Liver (tissue), 8 donors: ENCODE measurements at regions not wholly inside any gene's neighbourhood (a gene's known extent, or its start where the extent isn't known, plus 50 kb on each side); places are given as distances from the start of the nearest gene placed in this dataset.

Source experiments
- DNase-seq: peaks from one replicate; pipeline ENCODE4 v3.0.0-alpha.2; 2017; ENCODE audit warnings: low spot score
- H3K27ac ChIP-seq, 2 donors: one replicate each; pipeline ENCODE4 v1.7.0; 2013; ENCODE audit warnings: inconsistent platforms in 2 of 2, low read length in 2 of 2, control low read depth in 1 of 2, low read depth in 1 of 2, mild to moderate bottlenecking in 1 of 2
- H3K27me3 ChIP-seq, 4 donors: one replicate each; pipeline versions ENCODE4 v1.6.1 to v1.7.0; 2013; ENCODE audit warnings: low read length in 3 of 4, inconsistent platforms in 1 of 4, mild to moderate bottlenecking in 1 of 4, moderate library complexity in 1 of 4; ENCODE audit not compliant: control insufficient read depth in 4 of 4, insufficient read depth in 4 of 4
- H3K36me3 ChIP-seq, 4 donors: one replicate each; pipeline versions ENCODE4 v1.6.1 to v1.7.0; 2013; ENCODE audit warnings: low read length in 3 of 4, mild to moderate bottlenecking in 3 of 4, low read depth in 1 of 4, moderate library complexity in 1 of 4; ENCODE audit not compliant: control insufficient read depth in 4 of 4, insufficient read depth in 3 of 4
- H3K4me1 ChIP-seq, 4 donors: one replicate each; pipeline versions ENCODE4 v1.6.1 to v1.7.0; 2013; ENCODE audit warnings: low read length in 3 of 4, mild to moderate bottlenecking in 3 of 4, moderate library complexity in 1 of 4; ENCODE audit not compliant: control insufficient read depth in 4 of 4, insufficient read depth in 4 of 4
- H3K4me3 ChIP-seq, 3 donors: one replicate each; pipeline versions ENCODE4 v1.6.1 to v1.7.0; 2013; ENCODE audit warnings: low read length in 3 of 3, control low read depth in 1 of 3, low read depth in 1 of 3, mild to moderate bottlenecking in 1 of 3
- H3K9ac ChIP-seq, 2 donors: one replicate each; pipeline ENCODE4 v1.7.0; 2013; ENCODE audit warnings: low read length in 2 of 2, mild to moderate bottlenecking in 2 of 2, moderate library complexity in 2 of 2, control low read depth in 1 of 2, low read depth in 1 of 2
- H3K9me3 ChIP-seq, 4 donors: one replicate each; pipeline versions ENCODE4 v1.6.1 to v1.7.0; 2013; ENCODE audit warnings: low read length in 3 of 4; ENCODE audit not compliant: control insufficient read depth in 4 of 4
- EGR1 ChIP-seq, 2 donors: IDR thresholded peaks; 2 replicates each; pipeline ENCODE4 v1.6.1; 2016 to 2018; ENCODE audit warnings: antibody characterized with exemption in 2 of 2, low read depth in 2 of 2
- FOXA1 ChIP-seq: IDR thresholded peaks from 2 replicates; pipeline ENCODE4 v1.6.1; 2016; ENCODE audit warnings: antibody characterized with exemption
- FOXA2 ChIP-seq: IDR thresholded peaks from 2 replicates; pipeline ENCODE4 v1.6.1; 2016; ENCODE audit warnings: antibody characterized with exemption
- GABPA ChIP-seq, 2 donors: IDR thresholded peaks in 1 of 2; conservative IDR thresholded peaks in 1 of 2; 2 replicates each; pipeline ENCODE4 v1.6.1; 2016; ENCODE audit warnings: antibody characterized with exemption in 2 of 2, mild to moderate bottlenecking in 1 of 2, moderate library complexity in 1 of 2
- HNF4A ChIP-seq, 2 donors: conservative IDR thresholded peaks; 2 replicates each; pipeline ENCODE4 v1.6.1; 2016; ENCODE audit warnings: antibody characterized with exemption in 2 of 2, mild to moderate bottlenecking in 2 of 2
- HNF4G ChIP-seq: IDR thresholded peaks from 2 replicates; pipeline ENCODE4 v1.6.1; 2016; ENCODE audit warnings: antibody characterized with exemption
- JUND ChIP-seq, 2 donors: IDR thresholded peaks; 2 replicates each; pipeline ENCODE4 v1.6.1; 2016; ENCODE audit warnings: antibody characterized with exemption in 2 of 2
- NR2F2 ChIP-seq: IDR thresholded peaks from 2 replicates; pipeline ENCODE4 v1.6.1; 2016; ENCODE audit warnings: antibody characterized with exemption
- RAD21 ChIP-seq, 2 donors: IDR thresholded peaks; 2 replicates each; pipeline ENCODE4 v1.6.1; 2016; ENCODE audit warnings: antibody characterized with exemption in 2 of 2, mild to moderate bottlenecking in 2 of 2
- RXRA ChIP-seq, 2 donors: IDR thresholded peaks; 2 replicates each; pipeline ENCODE4 v1.6.1; 2017 to 2018; ENCODE audit warnings: antibody characterized with exemption in 2 of 2, mild to moderate bottlenecking in 1 of 2
- SP1 ChIP-seq: IDR thresholded peaks from 2 replicates; pipeline ENCODE4 v1.6.1; 2018; ENCODE audit warnings: antibody characterized with exemption, mild to moderate bottlenecking
- TAF1 ChIP-seq: conservative IDR thresholded peaks from 2 replicates; pipeline ENCODE4 v1.6.1; 2016; ENCODE audit warnings: antibody characterized with exemption, mild to moderate bottlenecking
- YY1 ChIP-seq: IDR thresholded peaks from 2 replicates; pipeline ENCODE4 v1.6.1; 2016; ENCODE audit warnings: antibody characterized with exemption, mild to moderate bottlenecking
- WGBS: extraction: QIAGEN DNeasy Blood & Tissue Kit; methylation state at CpG from one replicate; pipeline ENCODE4 v1.1.7; 2013; 5-methylcytosine and 5-hydroxymethylcytosine counted together
- TF ChIP-seq, protein P1 (sequence below): IDR thresholded peaks from 2 replicates; pipeline ENCODE4 v1.6.1; 2016; ENCODE audit warnings: antibody characterized with exemption
- TF ChIP-seq, protein P2 (sequence below): IDR thresholded peaks from 2 replicates; pipeline ENCODE4 v1.6.1; 2016; ENCODE audit warnings: antibody characterized with exemption, mild to moderate bottlenecking
- TF ChIP-seq, protein P3 (sequence below): IDR thresholded peaks from 2 replicates; pipeline ENCODE4 v1.6.1; 2016; ENCODE audit warnings: antibody characterized with exemption
- TF ChIP-seq, protein P4 (sequence below): IDR thresholded peaks from 2 replicates; pipeline ENCODE4 v1.6.1; 2016; ENCODE audit warnings: antibody characterized with exemption
- TF ChIP-seq, protein P5 (sequence below): fragments of 150-350 bp; IDR thresholded peaks from 2 replicates; pipeline ENCODE4 v1.5.1; 2017; ENCODE audit warnings: improper control_type of control experiment, low read depth, low read length; ENCODE audit not compliant: missing input control
- donor health status: healthy.
- donor health status: healthy.
- donor health status: healthy.
- donor health status: healthy.
- donor health status: healthy.

DNA sequence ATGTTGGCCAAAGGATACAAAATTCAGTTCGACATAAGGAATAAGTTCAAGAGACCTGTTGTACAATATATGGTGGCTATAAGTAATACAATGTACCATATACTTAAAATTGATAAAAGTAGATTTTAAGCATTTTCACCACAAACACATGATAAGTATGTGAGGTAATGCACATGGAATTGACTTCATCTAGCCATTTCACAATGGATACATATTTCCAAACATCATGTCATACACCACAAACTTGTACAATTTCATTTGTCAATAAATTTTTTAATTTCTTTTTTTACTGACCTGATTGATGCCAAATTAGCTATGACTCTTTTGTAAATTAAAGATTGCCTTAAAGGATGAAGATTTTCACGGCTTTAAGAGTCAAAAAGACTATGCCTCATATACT lies 103.1 kb upstream of the VCX2 start:
- Histone ChIP-seq H3K27me3 (no peaks in the 10 kb centered on the region), H3K27ac (no peak overlapping the region), H3K9ac (no peak overlapping the region), H3K36me3 (no peaks in the 10 kb centered on the region), H3K9me3 (peaks cover 0 to 9% (median 3%) of the 10 kb centered on the region in 4 donors), H3K4me1 (no peaks in the 10 kb centered on the region), H3K4me3 (no peak overlapping the region)
- no peak for DNase-seq
- WGBS = 85% methylated on average over 2 of the region's 2 CpGs
- TF ChIP-seq RXRA (IDR thresholded peaks at IDR 0.05) (no peak), FOXA2 (no peak)

DNA sequence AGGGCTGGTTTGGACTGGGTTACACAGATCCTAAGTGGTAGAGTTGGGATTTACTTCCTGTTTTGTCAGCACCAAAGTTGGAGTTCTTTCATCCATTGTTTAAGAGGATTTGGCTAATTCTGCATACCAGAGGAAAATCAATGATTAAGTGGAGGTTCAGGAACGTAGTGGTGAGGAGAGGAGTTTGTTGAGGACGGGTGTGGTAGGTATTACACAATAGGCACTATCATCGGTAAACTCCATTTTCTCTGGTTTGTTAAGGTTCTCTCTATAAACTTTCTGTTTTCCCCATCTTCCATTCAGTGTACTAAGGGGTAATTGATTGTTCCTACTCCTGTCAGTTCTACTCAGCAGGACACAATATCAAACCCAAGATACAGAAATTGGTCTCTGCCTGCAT lies 107.5 kb upstream of the VCX2 start:
- H3K27me3 ChIP-seq = no peaks in the 10 kb centered on the region
- H3K36me3 ChIP-seq = no peaks in the 10 kb centered on the region
- no peak overlapping the region for H3K27ac ChIP-seq
- H3K9me3 ChIP-seq = peaks cover 0 to 9% (median 3%) of the 10 kb centered on the region in 4 donors
- no peak for DNase-seq
- 53% methylated on average over 3 of the region's 3 CpGs for WGBS
- H3K9ac ChIP-seq = no peak overlapping the region
- H3K4me1 ChIP-seq = no peaks in the 10 kb centered on the region
- no peak overlapping the region for H3K4me3 ChIP-seq
- TF ChIP-seq TAF1 (no peak), JUND (IDR thresholded peaks at IDR 0.05) (no peak), SP1 (no peak), HNF4G (no peak), FOXA2 (no peak), RAD21 (IDR thresholded peaks at IDR 0.05) (no peak), HNF4A (conservative IDR thresholded peaks at IDR 0.05) (no peak), NR2F2 (no peak), FOXA1 (no peak), RXRA (IDR thresholded peaks at IDR 0.05) (no peak), EGR1 (IDR thresholded peaks at IDR 0.05; ENCODE audit: low read depth in 2 of 2) (no peak), GABPA (IDR thresholded peaks at IDR 0.05 in 1 of 2, conservative IDR thresholded peaks at IDR 0.05 in 1 of 2) (no peak), YY1 (no peak)
- TF ChIP-seq, protein P1, sequence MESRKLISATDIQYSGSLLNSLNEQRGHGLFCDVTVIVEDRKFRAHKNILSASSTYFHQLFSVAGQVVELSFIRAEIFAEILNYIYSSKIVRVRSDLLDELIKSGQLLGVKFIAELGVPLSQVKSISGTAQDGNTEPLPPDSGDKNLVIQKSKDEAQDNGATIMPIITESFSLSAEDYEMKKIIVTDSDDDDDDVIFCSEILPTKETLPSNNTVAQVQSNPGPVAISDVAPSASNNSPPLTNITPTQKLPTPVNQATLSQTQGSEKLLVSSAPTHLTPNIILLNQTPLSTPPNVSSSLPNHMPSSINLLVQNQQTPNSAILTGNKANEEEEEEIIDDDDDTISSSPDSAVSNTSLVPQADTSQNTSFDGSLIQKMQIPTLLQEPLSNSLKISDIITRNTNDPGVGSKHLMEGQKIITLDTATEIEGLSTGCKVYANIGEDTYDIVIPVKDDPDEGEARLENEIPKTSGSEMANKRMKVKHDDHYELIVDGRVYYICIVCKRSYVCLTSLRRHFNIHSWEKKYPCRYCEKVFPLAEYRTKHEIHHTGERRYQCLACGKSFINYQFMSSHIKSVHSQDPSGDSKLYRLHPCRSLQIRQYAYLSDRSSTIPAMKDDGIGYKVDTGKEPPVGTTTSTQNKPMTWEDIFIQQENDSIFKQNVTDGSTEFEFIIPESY = no peak
- TF ChIP-seq, protein P2, sequence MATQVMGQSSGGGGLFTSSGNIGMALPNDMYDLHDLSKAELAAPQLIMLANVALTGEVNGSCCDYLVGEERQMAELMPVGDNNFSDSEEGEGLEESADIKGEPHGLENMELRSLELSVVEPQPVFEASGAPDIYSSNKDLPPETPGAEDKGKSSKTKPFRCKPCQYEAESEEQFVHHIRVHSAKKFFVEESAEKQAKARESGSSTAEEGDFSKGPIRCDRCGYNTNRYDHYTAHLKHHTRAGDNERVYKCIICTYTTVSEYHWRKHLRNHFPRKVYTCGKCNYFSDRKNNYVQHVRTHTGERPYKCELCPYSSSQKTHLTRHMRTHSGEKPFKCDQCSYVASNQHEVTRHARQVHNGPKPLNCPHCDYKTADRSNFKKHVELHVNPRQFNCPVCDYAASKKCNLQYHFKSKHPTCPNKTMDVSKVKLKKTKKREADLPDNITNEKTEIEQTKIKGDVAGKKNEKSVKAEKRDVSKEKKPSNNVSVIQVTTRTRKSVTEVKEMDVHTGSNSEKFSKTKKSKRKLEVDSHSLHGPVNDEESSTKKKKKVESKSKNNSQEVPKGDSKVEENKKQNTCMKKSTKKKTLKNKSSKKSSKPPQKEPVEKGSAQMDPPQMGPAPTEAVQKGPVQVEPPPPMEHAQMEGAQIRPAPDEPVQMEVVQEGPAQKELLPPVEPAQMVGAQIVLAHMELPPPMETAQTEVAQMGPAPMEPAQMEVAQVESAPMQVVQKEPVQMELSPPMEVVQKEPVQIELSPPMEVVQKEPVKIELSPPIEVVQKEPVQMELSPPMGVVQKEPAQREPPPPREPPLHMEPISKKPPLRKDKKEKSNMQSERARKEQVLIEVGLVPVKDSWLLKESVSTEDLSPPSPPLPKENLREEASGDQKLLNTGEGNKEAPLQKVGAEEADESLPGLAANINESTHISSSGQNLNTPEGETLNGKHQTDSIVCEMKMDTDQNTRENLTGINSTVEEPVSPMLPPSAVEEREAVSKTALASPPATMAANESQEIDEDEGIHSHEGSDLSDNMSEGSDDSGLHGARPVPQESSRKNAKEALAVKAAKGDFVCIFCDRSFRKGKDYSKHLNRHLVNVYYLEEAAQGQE = no peak
- TF ChIP-seq, protein P3, sequence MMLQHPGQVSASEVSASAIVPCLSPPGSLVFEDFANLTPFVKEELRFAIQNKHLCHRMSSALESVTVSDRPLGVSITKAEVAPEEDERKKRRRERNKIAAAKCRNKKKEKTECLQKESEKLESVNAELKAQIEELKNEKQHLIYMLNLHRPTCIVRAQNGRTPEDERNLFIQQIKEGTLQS = no peak
- TF ChIP-seq, protein P4, sequence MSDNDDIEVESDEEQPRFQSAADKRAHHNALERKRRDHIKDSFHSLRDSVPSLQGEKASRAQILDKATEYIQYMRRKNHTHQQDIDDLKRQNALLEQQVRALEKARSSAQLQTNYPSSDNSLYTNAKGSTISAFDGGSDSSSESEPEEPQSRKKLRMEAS = no peak
- TF ChIP-seq, protein P5, sequence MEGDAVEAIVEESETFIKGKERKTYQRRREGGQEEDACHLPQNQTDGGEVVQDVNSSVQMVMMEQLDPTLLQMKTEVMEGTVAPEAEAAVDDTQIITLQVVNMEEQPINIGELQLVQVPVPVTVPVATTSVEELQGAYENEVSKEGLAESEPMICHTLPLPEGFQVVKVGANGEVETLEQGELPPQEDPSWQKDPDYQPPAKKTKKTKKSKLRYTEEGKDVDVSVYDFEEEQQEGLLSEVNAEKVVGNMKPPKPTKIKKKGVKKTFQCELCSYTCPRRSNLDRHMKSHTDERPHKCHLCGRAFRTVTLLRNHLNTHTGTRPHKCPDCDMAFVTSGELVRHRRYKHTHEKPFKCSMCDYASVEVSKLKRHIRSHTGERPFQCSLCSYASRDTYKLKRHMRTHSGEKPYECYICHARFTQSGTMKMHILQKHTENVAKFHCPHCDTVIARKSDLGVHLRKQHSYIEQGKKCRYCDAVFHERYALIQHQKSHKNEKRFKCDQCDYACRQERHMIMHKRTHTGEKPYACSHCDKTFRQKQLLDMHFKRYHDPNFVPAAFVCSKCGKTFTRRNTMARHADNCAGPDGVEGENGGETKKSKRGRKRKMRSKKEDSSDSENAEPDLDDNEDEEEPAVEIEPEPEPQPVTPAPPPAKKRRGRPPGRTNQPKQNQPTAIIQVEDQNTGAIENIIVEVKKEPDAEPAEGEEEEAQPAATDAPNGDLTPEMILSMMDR = no peak
